IPS-NIHi7 (cell line): ENCODE measurements at regions not wholly inside any gene's neighbourhood (a gene's known extent, or its start where the extent isn't known, plus 50 kb on each side); places are given as distances from the start of the nearest gene placed in this dataset.

ENCODE experiments used
- DNase-seq: peaks from one replicate; pipeline ENCODE4 v3.0.0; 2012; ENCODE audit warnings: mixed read lengths; ENCODE audit errors: extremely low spot score

DNA sequence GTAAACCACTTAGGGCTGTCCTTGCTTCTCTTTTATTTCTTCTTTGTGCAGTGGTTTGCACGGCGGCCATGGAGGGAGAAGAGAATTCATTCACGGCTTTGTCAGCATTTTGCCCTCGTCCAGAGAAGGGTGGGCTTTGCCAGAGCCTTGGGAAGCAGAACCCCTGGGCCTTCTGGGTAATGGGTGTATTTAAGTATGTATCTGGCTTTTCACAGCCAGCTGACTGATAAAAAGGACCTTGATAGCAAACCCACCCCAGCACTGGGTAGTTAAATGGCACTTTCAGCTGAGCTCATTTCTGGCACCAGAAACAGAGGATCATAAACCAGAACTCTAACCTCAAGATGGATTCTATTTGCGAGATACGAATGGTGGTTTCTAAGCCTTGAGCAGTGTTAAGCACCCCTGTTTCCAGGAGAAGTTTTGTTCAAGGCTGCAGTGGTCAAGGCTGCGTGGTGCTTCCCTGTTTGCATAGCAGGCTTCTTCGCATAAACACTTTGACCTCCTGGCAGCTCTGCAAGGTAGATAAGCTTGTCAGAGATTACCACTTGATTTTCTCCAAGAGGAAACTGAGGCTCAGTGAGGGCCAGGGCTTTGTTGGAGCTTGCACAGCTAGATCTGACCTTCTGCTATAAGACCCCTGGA is 441.6 kb upstream of the KLF4 start:
- DNase-seq = no peak

GRCh38 chr9:107929443-107929842 is 439.9 kb upstream of the KLF4 start:
- DNase-seq = no peak

- no peak for DNase-seq
These were observed 439.3 kb upstream of the KLF4 start for GRCh38 chr9:107928701-107929371.

DNA sequence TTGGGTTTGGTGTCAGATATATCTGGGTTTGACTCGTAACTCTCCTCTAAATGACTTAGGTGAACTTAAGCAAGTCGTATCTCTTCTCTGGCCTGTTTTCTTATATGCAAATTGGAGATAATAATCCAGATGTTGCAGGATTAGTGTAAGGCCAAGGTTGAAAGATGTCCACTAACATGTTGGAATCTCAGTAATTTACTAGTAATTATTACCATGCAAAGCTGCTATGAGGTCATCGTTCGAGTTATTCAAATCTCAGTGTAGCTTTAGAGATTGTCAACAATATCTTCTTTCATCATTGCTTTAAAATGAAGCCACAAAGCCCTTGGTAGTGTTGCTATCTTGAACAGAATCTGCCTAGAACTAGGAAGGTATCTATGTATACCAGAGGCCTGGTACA is 437.7 kb upstream of the KLF4 start:
- no peak for DNase-seq

DNA sequence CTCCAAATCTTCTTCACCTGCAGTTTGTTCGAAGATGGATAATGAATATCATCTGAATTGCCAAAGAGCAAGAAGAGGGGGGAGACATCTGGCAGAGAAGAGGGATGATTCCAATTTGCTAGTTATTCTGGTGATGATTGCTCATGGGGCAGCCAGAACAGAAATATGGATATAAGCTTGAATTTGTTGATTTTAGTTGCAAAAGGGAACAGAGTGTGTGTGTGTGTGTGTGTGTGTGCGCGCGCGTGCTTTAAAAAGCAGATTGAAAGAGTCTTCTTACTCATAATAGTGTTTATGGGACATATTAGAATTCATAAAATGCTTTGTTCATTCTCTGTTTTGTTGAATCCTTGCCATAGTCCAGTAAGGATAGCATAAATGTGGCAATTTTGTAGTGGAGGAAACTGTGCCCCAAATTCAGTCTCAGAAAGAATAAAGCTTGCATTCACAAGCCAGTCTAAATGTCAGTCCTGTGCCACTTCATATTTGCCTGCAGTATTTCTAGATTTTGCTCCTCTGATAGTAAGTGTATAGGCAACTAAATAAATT is 436.3 kb upstream of the KLF4 start:
- DNase-seq = no peak

- no peak for DNase-seq
These were observed 432.7 kb upstream of the KLF4 start for GRCh38 chr9:107922260-107922659.

GRCh38 chr9:107919263-107919662 is 429.7 kb upstream of the KLF4 start:
- DNase-seq = no peak

- no peak for DNase-seq
These were observed 429.2 kb upstream of the KLF4 start for GRCh38 chr9:107918749-107919148.

- no peak for DNase-seq
These were observed 424.6 kb upstream of the KLF4 start for GRCh38 chr9:107914151-107914550.

- no peak for DNase-seq
These were observed 418.1 kb upstream of the KLF4 start for GRCh38 chr9:107907715-107908114.

GRCh38 chr9:107907255-107907654 is 417.7 kb upstream of the KLF4 start:
- DNase-seq = no peak

- DNase-seq = no peak
These were observed 416.5 kb upstream of the KLF4 start for GRCh38 chr9:107906074-107906473.

DNA sequence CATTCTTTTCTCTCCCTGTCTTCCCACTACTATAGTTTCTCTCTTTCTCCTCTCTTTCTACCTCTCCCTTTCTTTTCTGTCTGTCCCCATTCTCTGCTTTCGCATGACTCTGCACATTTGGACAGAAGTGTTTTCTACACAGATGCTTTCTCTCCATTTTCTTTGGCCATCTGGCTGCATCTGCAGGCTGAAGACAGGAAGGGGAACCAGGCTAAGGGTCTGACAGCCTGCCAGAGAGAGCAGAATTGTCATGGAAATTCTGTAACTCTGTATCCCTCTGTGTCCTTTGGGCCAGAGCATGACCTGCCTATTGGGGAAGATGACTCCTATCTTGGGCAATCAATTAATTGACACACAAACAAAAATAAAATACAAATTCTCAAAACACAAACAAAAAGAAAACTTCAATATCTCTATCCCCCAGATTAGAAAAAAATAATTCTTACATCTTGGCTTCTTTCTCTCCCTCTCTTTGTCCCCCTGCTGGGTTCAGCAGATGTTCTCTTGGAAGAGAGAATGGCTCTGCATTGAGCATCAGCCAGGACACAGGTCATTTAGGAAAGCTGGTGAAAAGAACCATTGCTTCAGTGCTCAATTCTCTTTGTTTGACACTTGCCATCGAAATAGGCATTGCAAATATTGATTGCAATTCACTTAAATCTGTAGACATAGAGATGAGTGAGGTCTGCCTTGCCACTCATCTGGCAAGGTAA is 415.9 kb upstream of the KLF4 start:
- no peak for DNase-seq

DNA sequence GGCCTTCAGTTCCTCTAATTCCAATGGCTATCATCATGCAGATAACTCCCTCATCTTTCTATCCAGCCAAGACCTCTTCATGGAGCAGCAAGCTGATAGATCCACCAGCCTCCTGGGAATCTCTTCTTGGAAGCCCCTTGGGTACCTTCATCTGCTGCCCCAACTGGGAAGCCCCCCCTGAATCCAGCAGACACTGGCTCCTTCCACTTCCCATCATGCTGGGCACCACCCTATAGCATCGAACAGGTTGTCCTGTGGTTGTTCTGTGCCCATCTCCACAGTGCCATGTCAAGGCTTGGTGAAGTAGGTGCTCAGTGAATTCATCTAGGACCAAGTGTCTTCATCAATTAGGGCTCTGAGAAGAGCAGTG is 410.4 kb upstream of the KLF4 start:
- DNase-seq = no peak

DNA sequence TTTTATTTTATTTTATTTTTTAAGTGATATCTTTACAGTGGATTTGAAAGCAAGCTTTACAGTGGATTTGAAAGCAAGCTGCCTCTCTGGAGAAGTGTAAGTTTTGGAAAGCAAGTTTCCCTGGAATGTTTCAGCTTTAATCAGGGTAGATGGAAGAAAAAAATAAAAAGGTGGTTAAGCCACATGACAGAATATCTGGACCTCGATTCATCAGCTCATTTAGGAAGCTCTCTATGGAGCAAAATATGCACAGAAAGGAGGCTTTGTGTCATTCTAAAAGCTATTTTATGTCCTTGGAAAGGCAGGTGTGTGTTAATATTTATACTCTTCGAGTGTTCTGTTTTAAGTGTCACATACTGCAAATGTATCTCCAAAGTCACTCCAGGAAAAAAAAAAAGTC is 409.2 kb upstream of the KLF4 start:
- no peak for DNase-seq

- DNase-seq = no peak
These were observed 407.0 kb upstream of the KLF4 start for GRCh38 chr9:107896544-107896943.

DNA sequence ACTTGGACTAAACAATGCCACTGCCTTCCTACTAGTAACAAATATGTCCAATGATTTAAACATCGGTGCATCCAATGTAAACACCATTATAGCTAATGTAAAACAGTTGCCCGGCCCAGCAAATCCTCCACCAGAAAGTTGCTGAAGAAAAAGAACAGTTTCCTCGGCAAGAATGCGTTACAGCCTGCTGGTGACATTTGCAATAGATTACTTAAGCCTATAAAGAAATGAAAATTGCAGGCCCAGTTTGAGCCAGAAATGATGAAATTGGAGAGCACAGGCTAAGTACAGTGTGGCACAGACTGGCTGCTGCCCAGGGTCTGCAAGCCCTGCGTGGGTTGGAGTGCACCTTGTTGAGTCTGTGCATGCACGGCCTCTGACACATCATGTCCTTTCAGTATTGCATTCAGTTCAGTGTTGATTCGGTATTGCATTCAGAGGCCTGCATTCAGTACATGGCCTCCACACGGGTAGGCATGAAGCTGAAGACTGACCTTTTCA is 406.0 kb upstream of the KLF4 start:
- no peak for DNase-seq

DNA sequence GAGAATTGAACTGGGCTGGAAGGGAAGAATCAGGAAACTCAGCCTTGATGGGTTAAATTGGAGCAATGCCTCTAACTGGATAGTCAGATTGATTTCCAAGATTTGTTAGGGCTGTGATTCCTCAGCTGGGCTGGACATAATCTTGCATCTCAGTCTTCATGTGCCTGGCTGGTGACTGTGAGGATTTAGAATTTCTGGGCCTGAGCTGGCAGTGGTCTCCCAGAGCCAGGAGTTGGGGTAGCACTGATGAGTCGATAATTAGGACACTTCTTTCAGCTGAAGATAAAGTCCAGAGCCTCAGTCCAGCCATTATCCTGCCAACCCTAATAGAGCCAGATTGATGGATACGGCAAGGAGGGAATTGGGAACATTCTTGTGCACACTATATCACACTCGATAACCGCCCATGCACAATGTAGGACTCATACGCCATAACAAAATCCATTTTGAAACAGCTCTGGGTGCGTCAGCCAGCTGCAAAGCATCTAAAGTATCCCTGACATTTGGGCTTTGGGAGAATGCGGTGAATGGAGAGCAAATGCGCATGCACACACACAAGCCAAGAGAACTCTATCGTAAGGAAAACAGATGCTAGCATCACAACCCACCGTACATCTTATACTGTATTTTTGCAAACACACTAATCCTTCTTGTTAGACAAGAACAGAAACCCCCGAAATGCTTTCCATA is 405.1 kb upstream of the KLF4 start:
- no peak for DNase-seq

DNA sequence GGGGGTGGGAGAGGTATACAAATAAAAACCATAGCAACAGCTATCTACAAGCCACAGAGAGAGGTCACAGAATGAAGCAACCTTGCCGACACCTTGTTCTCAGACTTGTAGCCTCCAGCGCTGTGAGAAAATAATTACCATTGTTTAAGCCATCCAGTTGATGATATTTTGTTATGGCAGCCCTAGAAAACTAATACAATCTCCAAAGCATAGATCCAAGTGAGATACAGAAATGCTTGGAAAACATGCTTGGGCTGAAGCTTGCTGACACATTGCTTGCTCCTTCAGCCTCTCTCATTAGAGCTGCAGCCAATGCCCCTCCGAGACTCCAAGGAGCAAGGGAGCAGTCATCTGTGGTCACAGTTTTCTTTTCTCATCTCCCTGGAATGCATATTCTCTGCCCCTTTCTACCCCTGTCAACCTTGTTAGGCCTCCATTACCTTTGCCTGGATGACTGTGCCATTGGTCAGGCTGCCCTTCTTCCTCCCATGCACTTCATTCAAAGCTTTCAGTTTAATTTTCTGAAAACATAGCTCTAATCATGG is 401.4 kb upstream of the KLF4 start:
- DNase-seq = no peak

DNA sequence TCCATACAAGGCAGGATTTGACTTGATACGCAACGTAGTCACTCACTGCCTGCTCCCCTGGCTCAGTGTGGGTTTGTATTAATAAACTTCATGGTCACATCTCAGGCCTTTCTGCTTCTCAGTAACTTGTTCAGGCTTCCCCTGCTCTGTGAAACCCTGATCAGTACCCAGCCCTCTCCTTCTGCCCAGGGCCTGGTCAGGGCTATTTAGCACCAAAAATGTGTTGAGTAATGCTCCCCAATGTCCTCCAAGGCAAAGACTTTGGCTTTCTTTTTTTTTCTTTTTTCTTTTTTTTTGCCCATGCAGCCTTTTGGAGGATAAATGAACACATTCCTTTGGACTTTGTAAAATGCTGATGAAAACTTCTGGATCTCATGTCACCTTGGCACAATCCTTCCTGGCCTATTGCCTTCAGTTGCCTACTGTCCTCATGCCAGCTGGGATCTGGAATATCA is 399.2 kb upstream of the KLF4 start:
- DNase-seq = no peak

DNA sequence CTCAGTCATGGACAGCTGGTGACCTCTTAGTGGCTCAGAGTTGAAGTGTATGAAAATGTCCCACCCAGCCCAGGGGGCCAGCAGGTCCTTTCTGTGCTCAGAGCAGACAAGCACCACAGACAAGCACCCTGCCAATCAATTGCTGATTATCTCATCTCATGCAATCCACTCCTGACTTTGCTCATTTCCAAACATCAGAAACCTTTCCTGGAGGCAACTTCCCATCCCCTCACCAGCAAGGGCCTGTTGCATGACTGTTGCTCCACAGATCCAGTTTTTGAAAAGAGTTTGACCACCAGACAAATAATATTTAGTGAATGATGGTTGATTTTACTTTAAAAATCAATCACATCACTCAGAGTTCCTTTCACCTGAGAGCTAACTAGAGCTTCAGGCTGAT is 397.3 kb upstream of the KLF4 start:
- DNase-seq = no peak
